NOMO-1 treated with DMSO at 0.1 percent for 48 hours (cell line): ENCODE measurements at regions not wholly inside any gene's neighbourhood (a gene's known extent, or its start where the extent isn't known, plus 50 kb on each side); places are given as distances from the start of the nearest gene placed in this dataset.
"Not testable (repeated sequence)": the region's sequence is repeated elsewhere in the genome, so short reads cannot be mapped to it uniquely, and the experiment has no call there.

Experiments used
- DNase-seq: peaks from one replicate; lab custom pipeline; 2025; ENCODE audit not compliant: unreplicated experiment; lab: John Stamatoyannopoulos, UW

GRCh38 chr4:156553659-156554058, 417.9 kb downstream of the PDGFC start:
- peak; percentile 41 for DNase-seq

GRCh38 chr4:156547891-156548290, 423.7 kb downstream of the PDGFC start:
- no peak for DNase-seq

- peak; percentile 40 for DNase-seq
Measured at GRCh38 chr4:156547439-156547838, 424.2 kb downstream of the PDGFC start.

GRCh38 chr4:156545003-156545785, 426.4 kb downstream of the PDGFC start:
- no peak for DNase-seq

GRCh38 chr4:156539376-156539775, 432.2 kb downstream of the PDGFC start:
- no peak for DNase-seq

GRCh38 chr4:156538651-156539257, 432.8 kb downstream of the PDGFC start:
- no peak for DNase-seq

GRCh38 chr4:156538210-156538609, 433.4 kb downstream of the PDGFC start:
- no peak for DNase-seq

- DNase-seq, result no peak
Measured at GRCh38 chr4:156537286-156537685, 434.3 kb downstream of the PDGFC start.

GRCh38 chr4:156536661-156537060, 434.9 kb downstream of the PDGFC start:
- no peak for DNase-seq

GRCh38 chr4:156534205-156534604, 437.4 kb downstream of the PDGFC start:
- no peak for DNase-seq

- no peak for DNase-seq
Measured at GRCh38 chr4:156528216-156528615, 443.4 kb downstream of the PDGFC start.

GRCh38 chr4:156527237-156527993, 444.2 kb downstream of the PDGFC start:
- no peak for DNase-seq

GRCh38 chr4:156523991-156524390, 447.6 kb downstream of the PDGFC start:
- no peak for DNase-seq

GRCh38 chr4:156523492-156523891, 448.1 kb downstream of the PDGFC start:
- no peak for DNase-seq

GRCh38 chr4:156521631-156522030, 450.0 kb downstream of the PDGFC start:
- no peak for DNase-seq

GRCh38 chr4:156517956-156518355, 453.6 kb downstream of the PDGFC start:
- no peak for DNase-seq

GRCh38 chr4:156517546-156517945, 454.1 kb downstream of the PDGFC start:
- no peak for DNase-seq

- DNase-seq, result no peak
Measured at GRCh38 chr4:156516698-156517097, 454.9 kb downstream of the PDGFC start.

- DNase-seq, result peak; percentile 30
Measured at GRCh38 chr4:156515295-156515694, 456.3 kb downstream of the PDGFC start.

- DNase-seq, result no peak
Measured at GRCh38 chr4:156512622-156513021, 459.0 kb downstream of the PDGFC start.

GRCh38 chr4:156509921-156510320, 461.7 kb downstream of the PDGFC start:
- not testable (repeated sequence) for DNase-seq
